Stimulated activated effector memory CD8-positive, alpha-beta T cell treated with anti-CD3 and anti-CD28 coated beads, Interleukin-12 subunit alpha, Interleukin-12 subunit beta, amount 100 ng/mL, for 72 hours (primary cell): ENCODE measurements at regions not wholly inside any gene's neighbourhood (a gene's known extent, or its start where the extent isn't known, plus 50 kb on each side); places are given as distances from the start of the nearest gene placed in this dataset.
"Not testable (repeated sequence)": the region's sequence is repeated elsewhere in the genome, so short reads cannot be mapped to it uniquely, and the experiment has no call there.

Source experiments
- ATAC-seq: fragments of 150-1000 bp; cut with Tn5 transposase; 2 replicates; pipeline ENCODE4 v1.10.0; 2021
- DNase-seq, 2 donors: peaks; one replicate each; pipeline ENCODE4 v3.0.0; 2021 to 2022; ENCODE audit warnings: low spot score in 2 of 2
- H3K27ac Mint-ChIP-seq: one replicate; pipeline ENCODE4 v1.8.0; 2022; ENCODE audit warnings: mild to moderate bottlenecking, mixed read lengths
- H3K36me3 Mint-ChIP-seq: one replicate; pipeline ENCODE4 v1.8.0; 2022; ENCODE audit warnings: mild to moderate bottlenecking, mixed read lengths
- H3K4me1 Mint-ChIP-seq: one replicate; pipeline ENCODE4 v1.8.0; 2022; ENCODE audit warnings: mixed read lengths
- H3K4me3 Mint-ChIP-seq: one replicate; pipeline ENCODE4 v1.8.0; 2022; ENCODE audit warnings: mild to moderate bottlenecking, mixed read lengths
- H3K9me3 Mint-ChIP-seq: one replicate; pipeline ENCODE4 v1.8.0; 2022; ENCODE audit warnings: mixed read lengths

DNA sequence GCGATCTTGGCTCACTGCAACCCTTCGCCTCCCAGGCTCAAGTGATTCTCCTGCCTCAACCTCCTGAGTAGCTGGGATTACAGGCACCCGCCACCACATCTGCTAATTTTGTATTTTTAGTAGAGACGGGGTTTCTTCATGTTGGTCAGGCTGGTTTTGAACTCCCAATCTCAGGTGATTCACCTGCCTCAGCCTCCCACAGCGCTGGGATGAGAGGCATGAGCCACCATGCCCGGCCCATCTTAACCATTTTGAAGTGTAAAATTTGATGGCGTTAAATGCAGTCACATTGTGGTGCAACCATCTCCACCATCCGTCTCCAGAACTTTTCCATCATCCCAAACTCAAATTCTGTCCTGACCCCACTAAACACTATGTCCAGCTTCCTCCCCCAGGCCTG lies 61.8 kb upstream of the METTL9 start:
- H3K9me3 Mint-ChIP-seq, H3K4me3 Mint-ChIP-seq, H3K27ac Mint-ChIP-seq, DNase-seq, ATAC-seq: not testable (repeated sequence)
- Mint-ChIP-seq H3K36me3 (peaks cover 14% of the 10 kb centered on the region), H3K4me1 (peaks cover 26% of the 10 kb centered on the region)

DNA sequence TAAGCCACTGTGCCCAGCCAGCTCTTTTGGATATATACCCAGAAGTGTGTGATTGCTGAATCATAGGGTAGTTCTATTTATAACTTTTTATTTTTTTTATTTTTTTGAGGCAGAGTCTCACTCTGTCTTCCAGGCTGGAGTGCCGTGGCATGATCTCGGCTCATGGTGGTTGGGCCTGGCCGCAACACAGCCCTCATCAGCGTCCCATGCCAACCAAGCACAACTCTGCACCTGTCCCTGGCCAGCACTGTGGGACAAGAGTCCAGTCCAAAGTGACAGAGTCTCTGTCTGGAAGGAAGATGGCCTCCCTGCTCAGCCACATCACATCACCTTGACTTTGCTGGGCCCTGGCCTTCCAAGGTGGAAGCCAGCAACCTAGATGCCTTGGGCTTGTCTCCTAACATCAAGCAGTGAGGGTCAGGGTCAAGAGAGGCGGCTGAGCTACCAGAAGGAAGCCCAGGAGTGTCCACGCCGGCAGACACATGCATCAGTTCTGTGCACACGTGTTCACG lies 60.2 kb upstream of the METTL9 start:
- not testable (repeated sequence) for DNase-seq, ATAC-seq, H3K4me3 Mint-ChIP-seq, H3K9me3 Mint-ChIP-seq
- peaks cover 14% of the 10 kb centered on the region for H3K36me3 Mint-ChIP-seq
- H3K4me1 Mint-ChIP-seq: peaks cover 32% of the 10 kb centered on the region
- H3K27ac Mint-ChIP-seq: peak overlapping the region; percentile 88

DNA sequence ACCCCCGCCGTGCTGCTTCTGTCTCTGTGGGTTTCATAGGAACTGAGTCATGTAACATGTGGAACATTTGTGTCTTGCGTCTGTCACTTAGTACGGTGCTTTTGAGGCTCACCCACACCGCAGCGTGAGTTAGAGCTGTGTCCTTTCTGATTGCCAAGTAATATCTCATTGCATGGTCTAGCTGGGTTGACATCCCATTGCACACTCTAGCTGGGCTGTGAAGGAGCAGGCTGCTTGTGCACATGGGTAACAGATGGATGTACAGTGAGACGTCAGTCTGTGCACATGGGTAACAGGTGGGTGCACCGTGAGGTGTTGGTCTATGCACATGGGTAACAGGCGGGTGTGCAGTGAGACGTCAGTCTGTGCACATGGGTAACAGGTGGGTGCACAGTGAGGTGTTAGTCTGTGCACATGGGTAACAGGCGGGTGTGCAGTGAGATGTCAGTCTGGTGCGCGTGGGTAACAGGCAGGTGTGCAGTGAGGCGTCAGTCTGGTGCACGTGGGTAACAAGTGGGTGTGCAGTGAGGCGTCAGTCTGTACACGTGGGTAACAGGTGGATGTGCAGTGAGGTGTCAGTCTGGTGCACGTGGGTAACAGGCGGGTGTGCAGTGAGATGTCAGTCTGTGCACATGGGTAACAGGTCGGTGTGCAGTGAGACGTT lies 58.5 kb upstream of the METTL9 start:
- DNase-seq (peak; percentile 55 to 91), ATAC-seq (peak; percentile 98)
- peak overlapping the region; percentile 69 for H3K4me3 Mint-ChIP-seq
- not testable (repeated sequence) for H3K9me3 Mint-ChIP-seq
- H3K4me1 Mint-ChIP-seq: peaks cover 32% of the 10 kb centered on the region
- peak overlapping the region; percentile 88 for H3K27ac Mint-ChIP-seq
- H3K36me3 Mint-ChIP-seq: peaks cover 14% of the 10 kb centered on the region

DNA sequence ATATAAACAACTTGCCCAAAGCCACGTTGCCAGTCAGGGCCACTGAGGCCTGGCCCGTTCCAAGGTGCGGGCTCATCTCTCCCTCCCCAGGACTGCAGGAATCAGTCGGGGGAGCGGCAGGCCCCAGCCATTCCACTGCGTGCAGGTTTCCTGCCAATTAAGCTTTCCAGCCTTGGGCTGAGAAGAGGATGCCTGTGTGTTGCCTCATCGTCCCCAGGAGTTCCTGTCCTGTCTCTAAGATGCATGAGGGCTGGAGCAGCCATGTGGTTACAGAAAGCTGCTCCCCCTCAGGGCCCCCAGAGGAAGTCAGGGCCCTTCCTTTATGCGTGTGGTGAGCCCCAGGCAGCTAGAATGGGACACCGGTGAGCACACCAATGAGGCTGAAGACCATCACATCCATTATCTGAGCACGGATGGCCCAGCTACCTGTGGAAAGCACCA lies 57.7 kb upstream of the METTL9 start:
- H3K36me3 Mint-ChIP-seq: peaks cover 14% of the 10 kb centered on the region
- H3K4me3 Mint-ChIP-seq: peak overlapping the region; percentile 69
- peak; percentile 51 for ATAC-seq
- not testable (repeated sequence) for H3K9me3 Mint-ChIP-seq
- H3K4me1 Mint-ChIP-seq: peaks cover 32% of the 10 kb centered on the region
- DNase-seq: peak in 1 of 2 donors; percentile 76
- H3K27ac Mint-ChIP-seq: peak overlapping the region; percentile 88

DNA sequence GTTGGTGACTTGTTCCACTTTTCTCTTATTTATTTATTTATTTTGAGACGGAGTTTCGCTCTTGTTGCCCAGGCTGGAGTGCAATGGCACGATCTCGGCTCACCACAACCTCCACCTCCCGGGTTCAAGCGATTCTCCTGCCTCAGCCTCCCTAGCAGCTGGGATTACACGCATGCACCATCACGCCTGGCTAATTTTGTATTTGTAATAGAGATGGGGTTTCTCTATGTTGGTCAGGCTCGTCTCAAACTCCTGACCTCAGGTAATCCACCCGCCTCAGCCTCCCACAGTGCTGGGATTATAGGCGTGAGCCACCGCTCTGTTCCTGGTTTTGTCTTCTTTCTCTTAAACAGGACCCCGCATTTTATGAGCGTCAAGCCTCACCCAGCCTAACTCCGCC lies 57.3 kb upstream of the METTL9 start:
- not testable (repeated sequence) for H3K27ac Mint-ChIP-seq, ATAC-seq, H3K9me3 Mint-ChIP-seq, DNase-seq
- peaks cover 14% of the 10 kb centered on the region for H3K36me3 Mint-ChIP-seq
- H3K4me3 Mint-ChIP-seq: peak overlapping the region; percentile 69
- H3K4me1 Mint-ChIP-seq: peaks cover 32% of the 10 kb centered on the region

DNA sequence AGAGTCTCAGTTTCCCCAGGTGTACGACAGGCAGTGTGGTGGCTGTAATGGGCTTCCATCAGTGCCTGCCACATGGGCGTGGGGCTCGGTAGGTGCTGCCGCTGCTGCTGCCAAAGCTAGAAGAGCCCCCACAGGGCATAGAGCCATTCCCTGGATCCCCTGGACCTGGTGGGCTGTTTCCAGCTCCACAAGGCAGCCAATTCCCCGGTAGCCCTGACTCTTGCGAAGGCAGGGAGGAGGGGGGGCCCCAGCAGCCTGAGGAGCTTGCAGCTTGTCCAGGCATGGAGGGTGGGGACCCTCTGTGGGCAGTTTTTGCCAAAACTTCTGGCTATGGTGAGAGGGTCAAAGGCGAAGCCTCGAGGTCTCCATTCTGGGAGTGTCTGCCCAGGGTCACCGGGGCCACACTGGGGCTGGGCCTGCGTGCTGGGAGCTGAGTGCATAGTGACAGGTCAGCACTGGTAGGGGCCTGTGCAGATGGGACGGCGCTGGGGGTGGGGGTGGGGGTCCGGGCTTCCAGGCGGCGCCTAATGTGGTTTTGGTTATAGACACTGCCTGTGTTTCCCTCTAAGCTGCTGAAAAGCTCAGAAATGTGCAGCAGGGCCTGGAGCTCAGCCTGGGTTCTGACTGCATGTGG lies 56.8 kb upstream of the METTL9 start:
- not testable (repeated sequence) for H3K9me3 Mint-ChIP-seq, DNase-seq, ATAC-seq
- peaks cover 14% of the 10 kb centered on the region for H3K36me3 Mint-ChIP-seq
- H3K27ac Mint-ChIP-seq: peak overlapping the region; percentile 43
- H3K4me1 Mint-ChIP-seq: peaks cover 32% of the 10 kb centered on the region
- H3K4me3 Mint-ChIP-seq: peak overlapping the region; percentile 69

DNA sequence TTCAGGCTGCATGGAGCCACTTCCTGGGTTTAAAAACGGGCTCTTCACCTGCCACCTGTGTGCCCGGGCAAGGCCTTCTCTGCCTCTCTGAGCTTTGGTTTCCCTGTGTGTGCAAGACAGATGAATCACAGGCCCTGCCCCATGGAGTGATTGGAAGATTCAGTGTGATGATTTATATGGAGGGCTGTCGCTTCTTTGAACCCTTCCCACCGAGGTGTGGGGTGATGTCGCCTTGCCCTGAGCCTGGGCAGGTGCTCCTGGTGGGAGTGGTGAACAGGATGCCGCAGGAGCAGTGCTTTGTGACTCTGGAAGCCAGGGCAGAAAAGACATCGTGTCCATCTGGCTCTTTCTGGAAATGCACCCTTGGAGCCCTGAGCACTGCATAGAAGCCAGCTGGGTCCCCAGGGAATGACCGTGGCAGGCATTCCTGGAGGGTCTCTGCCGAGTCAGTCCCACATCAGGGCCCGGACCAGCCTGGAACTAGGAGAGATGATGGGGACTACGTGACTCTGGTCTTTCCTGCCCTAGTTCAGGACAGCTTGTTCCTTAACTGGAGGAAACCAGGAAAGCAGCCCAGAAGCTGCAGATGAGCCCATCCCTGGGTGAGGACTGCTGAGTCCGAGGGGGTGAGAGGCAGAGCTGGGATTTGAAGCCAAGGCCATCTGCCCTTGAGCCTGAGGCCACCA lies 56.1 kb upstream of the METTL9 start:
- not testable (repeated sequence) for H3K9me3 Mint-ChIP-seq, ATAC-seq, DNase-seq, H3K4me3 Mint-ChIP-seq
- Mint-ChIP-seq H3K4me1 (peaks cover 32% of the 10 kb centered on the region), H3K27ac (peak overlapping the region; percentile 43), H3K36me3 (peaks cover 14% of the 10 kb centered on the region)

DNA sequence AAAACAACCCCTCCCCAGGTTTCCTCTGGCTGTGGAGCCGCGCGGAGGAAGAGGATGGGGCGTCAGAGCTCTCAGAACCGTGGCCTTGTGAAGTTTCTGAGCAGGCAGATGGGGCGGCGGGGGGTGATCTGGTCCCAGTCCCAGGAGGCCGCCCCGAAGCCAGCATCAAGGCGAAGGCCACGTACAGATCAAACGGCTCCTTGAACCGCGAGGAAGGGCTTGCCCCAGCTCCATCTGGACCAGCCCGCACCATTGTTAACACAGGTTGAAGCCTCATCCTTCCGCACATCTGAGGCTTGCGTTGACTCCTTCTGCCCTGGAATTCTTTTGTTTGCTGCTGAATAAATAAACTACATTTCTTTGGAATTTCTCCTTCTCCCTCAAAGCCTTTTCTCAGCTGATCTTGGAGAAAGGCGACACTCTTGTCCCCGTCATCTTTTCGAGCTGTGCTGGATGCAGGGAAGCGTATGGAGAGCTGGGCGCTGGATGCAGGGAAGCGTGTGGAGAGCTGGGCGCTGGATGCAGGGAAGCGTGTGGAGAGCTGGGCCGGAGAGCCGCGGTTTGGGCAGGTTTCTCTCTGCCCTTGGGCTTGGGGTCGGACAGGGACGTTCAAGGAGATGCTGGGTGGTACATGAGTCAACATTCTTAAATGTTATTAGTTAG lies 53.6 kb upstream of the METTL9 start:
- H3K27ac Mint-ChIP-seq, H3K36me3 Mint-ChIP-seq, ATAC-seq, DNase-seq, H3K9me3 Mint-ChIP-seq, H3K4me3 Mint-ChIP-seq: not testable (repeated sequence)
- peaks cover 16% of the 10 kb centered on the region for H3K4me1 Mint-ChIP-seq

DNA sequence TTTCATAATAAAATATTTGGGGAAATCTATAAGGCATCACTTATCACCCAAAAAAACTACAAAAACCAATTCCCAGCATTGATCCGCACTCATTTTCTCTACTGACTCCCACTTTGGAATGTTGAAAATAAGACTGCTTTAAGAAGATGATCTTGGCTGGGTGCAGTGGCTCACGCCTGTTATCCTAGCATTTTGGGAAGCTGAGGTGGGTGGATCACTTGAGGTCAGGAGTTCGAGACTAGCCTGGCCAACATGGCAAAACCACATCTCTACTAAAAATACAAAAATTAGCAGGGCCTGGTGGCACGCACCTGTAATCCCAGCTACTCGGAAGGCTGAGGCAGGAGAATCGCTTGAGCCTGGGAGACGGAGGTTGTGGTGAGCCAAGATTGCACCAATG lies 50.0 kb upstream of the METTL9 start:
- H3K9me3 Mint-ChIP-seq, H3K36me3 Mint-ChIP-seq, H3K4me1 Mint-ChIP-seq, ATAC-seq, H3K4me3 Mint-ChIP-seq, DNase-seq, H3K27ac Mint-ChIP-seq: not testable (repeated sequence)
